GM23248 (cell line): ENCODE measurements at regions not wholly inside any gene's neighbourhood (a gene's known extent, or its start where the extent isn't known, plus 50 kb on each side); places are given as distances from the start of the nearest gene placed in this dataset.

Experiments
- EZH2 ChIP-seq: fragments of 200-600 bp; sonication (generic); IDR thresholded peaks from 2 replicates; pipeline ENCODE4 v1.6.1; 2018; ENCODE audit warnings: antibody characterized with exemption, mild to moderate bottlenecking; ENCODE audit not compliant: insufficient read depth, poor library complexity, severe bottlenecking
- EZH2phosphoT487 ChIP-seq: fragments of 200-600 bp; sonication (generic); IDR thresholded peaks from 2 replicates; pipeline ENCODE4 v1.6.1; 2018; ENCODE audit warnings: antibody characterized with exemption, moderate library complexity, mild to moderate bottlenecking, low read depth; ENCODE audit not compliant: insufficient read depth

DNA sequence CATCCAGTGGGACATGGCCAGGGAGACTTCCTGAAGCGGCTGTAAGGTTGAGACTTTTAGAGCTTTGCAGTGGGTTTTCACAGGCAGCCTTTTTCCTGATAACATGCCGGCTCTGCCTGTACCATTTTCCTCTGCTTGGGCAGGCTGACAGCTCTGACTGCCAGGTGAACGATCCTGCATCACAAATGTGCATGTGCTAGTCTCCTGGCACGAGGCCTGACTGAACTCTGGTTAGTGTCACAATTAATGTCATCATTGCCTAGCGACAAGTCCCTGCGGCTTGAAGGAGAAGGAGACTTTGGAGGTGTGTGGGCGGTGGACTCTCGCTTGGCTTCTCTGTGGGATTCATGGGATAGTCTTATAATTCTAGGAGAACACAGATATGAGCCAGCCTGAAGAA lies 783.6 kb upstream of the TSPY4 start:
- TF ChIP-seq EZH2 (no peak), EZH2phosphoT487 (no peak)
